HepG2 (cell line): ENCODE measurements at regions not wholly inside any gene's neighbourhood (a gene's known extent, or its start where the extent isn't known, plus 50 kb on each side); places are given as distances from the start of the nearest gene placed in this dataset.

Source experiments
- ATAC-seq: fragments of 200-7000 bp; cut with Tn5 transposase; 3 replicates; pipeline ENCODE4 v1.9.1; 2020; ENCODE audit warnings: mild to moderate bottlenecking, moderate library complexity
- BruUV-seq: library from RNA; stranded (reverse); fragments of 400-500 nt; replicated peaks from 2 replicates; lab custom pipeline; 2021; lab: Mats Ljungman, UMichigan
- CTCF ChIA-PET: fragments of 300-600 bp; formaldehyde crosslinking; extraction: SDS; loops from one replicate; lab custom pipeline; 2021; ENCODE audit warnings: low total read pairs, inconsistent platforms, low intra/inter-chr PET ratio; lab: Yijun Ruan, JAX
- POLR2A ChIA-PET: fragments of 350-600 bp; sonication (Branson Sonifier 250); formaldehyde crosslinking; loops from one replicate; lab custom pipeline; 2020; ENCODE audit warnings: antibody characterized with exemption, inconsistent platforms; lab: Yijun Ruan, JAX
- DNase-seq: peaks from one replicate; pipeline ENCODE4 v3.0.0-alpha.2; 2015; ENCODE audit warnings: low spot score
- FAIRE-seq: peaks from 3 replicates; lab custom pipeline; 2011; peaks lifted over from hg19 to GRCh38; lab: Jason Lieb, UNC
- H2AFZ ChIP-seq: one replicate; pipeline ENCODE4 v1.6.1; 2011; ENCODE audit warnings: low read length, inconsistent platforms
- H3K27ac ChIP-seq: fragments of 300-600 bp; 3 replicates; pipeline ENCODE4 v1.8.0; 2011; ENCODE audit warnings: mixed run types, mild to moderate bottlenecking, mixed read lengths, low read length, inconsistent platforms; ENCODE audit not compliant: insufficient read depth; ENCODE audit errors: extremely low read length
- H3K27me3 ChIP-seq, 2 experiments: fragments of 200-600 bp in 1 of 2; 2 replicates in 1 of 2; 3 replicates in 1 of 2; pipeline versions ENCODE4 v1.6.0 to v1.8.0; 2011; ENCODE audit warnings: low read length in 2 of 2, mild to moderate bottlenecking in 2 of 2, moderate library complexity in 2 of 2, inconsistent platforms in 1 of 2; ENCODE audit not compliant: insufficient read depth in 2 of 2, control insufficient read depth in 1 of 2
- H3K36me3 ChIP-seq, 2 experiments: fragments of 200-600 bp in 1 of 2; replicated peaks in 1 of 2; 2 replicates in 1 of 2; 3 replicates in 1 of 2; pipeline versions ENCODE4 v1.5.1 to v1.8.0; 2011; ENCODE audit warnings: low read length in 2 of 2, inconsistent platforms in 1 of 2; ENCODE audit not compliant: insufficient read depth in 2 of 2, control insufficient read depth in 1 of 2
- H3K4me1 ChIP-seq: 2 replicates; pipeline ENCODE4 v1.5.1; 2012; ENCODE audit warnings: low read length, inconsistent platforms; ENCODE audit not compliant: insufficient read depth
- H3K4me2 ChIP-seq: 2 replicates; pipeline ENCODE4 v1.6.0; 2011; ENCODE audit warnings: low read depth, low read length, inconsistent platforms
- H3K4me3 ChIP-seq, 3 experiments: fragments of 200-600 bp in 1 of 3; sonication (generic), shearing (Covaris generic) in 1 of 3; replicated peaks in 1 of 3; 2 replicates each; pipeline ENCODE4 v1.5.1; 2011 to 2016; ENCODE audit warnings: low read length in 3 of 3, inconsistent platforms in 2 of 3, low read depth in 2 of 3, mild to moderate bottlenecking in 2 of 3, control low read depth in 1 of 3, mixed read lengths in 1 of 3; ENCODE audit not compliant: insufficient read depth in 1 of 3
- H3K79me2 ChIP-seq: one replicate; pipeline ENCODE4 v1.6.1; 2011; ENCODE audit warnings: low read length, inconsistent platforms; ENCODE audit not compliant: insufficient read depth
- H3K9ac ChIP-seq: 2 replicates; pipeline ENCODE4 v1.6.0; 2011; ENCODE audit warnings: mild to moderate bottlenecking, low read depth, low read length, inconsistent platforms; ENCODE audit not compliant: insufficient read depth
- H3K9me3 ChIP-seq: 2 replicates; pipeline ENCODE4 v1.5.1; 2012; ENCODE audit warnings: mild to moderate bottlenecking, low read length
- H4K20me1 ChIP-seq: 2 replicates; pipeline ENCODE4 v1.6.0; 2011; ENCODE audit warnings: inconsistent platforms, mild to moderate bottlenecking, low read length, moderate library complexity; ENCODE audit not compliant: insufficient read depth
- CEBPB ChIP-seq: IDR thresholded peaks from 2 replicates; pipeline ENCODE4 v1.6.1; 2011; ENCODE audit warnings: low read depth, low read length, improper control_type of control experiment, borderline replicate concordance
- NAIF1 ChIP-seq: sonication (generic); formaldehyde crosslinking; IDR thresholded peaks from 2 replicates; pipeline ENCODE4 v1.5.0; 2020; ENCODE audit warnings: mild to moderate bottlenecking, missing genetic modification reagents, borderline replicate concordance
- POLR2AphosphoS5 ChIP-seq: IDR thresholded peaks from 2 replicates; pipeline ENCODE4 v1.6.1; 2012; ENCODE audit warnings: low read depth, low read length
- RORA ChIP-seq: sonication (generic); formaldehyde crosslinking; IDR thresholded peaks from 2 replicates; pipeline ENCODE4 v1.5.0; 2020; ENCODE audit warnings: mild to moderate bottlenecking, missing genetic modification reagents, moderate library complexity
- ZNF142 ChIP-seq: sonication (generic); formaldehyde crosslinking; IDR thresholded peaks from 2 replicates; pipeline ENCODE4 v1.4.0; 2020; ENCODE audit warnings: missing genetic modification reagents
- ZNF484 ChIP-seq: sonication (generic); formaldehyde crosslinking; IDR thresholded peaks from 2 replicates; pipeline ENCODE4 v1.5.1; 2020; ENCODE audit warnings: mild to moderate bottlenecking, low read depth, missing genetic modification reagents, borderline replicate concordance
- ZNF496 ChIP-seq: sonication (generic); formaldehyde crosslinking; IDR thresholded peaks from 2 replicates; pipeline ENCODE4 v1.8.1; 2023; ENCODE audit warnings: mild to moderate bottlenecking, moderate library complexity, missing genetic modification reagents; ENCODE audit not compliant: insufficient replicate concordance
- WGBS: methylation state at CpG from one replicate; pipeline ENCODE4 v1.1.6; 2017; ENCODE audit warnings: low lambda C conversion rate; 5-methylcytosine and 5-hydroxymethylcytosine counted together
- in situ Hi-C: cut with HindIII; loops from 2 replicates; pipeline ENCODE4 v1.10.0; 2017; ENCODE audit warnings: low pct_unique_long_range_greater_than_20kb; ENCODE audit not compliant: extremely low pct_ligation_motif_present
- intact Hi-C: fragments of 100-400 bp; cut with micrococcal nuclease; formaldehyde crosslinking; loops from one replicate; pipeline ENCODE4 v1.10.0; 2022; ENCODE audit not compliant: unreplicated experiment
- TF ChIP-seq, protein P1 (sequence below): sonication (generic); formaldehyde crosslinking; IDR thresholded peaks from 2 replicates; pipeline ENCODE4 v1.5.0; 2020; ENCODE audit warnings: missing genetic modification reagents

DNA sequence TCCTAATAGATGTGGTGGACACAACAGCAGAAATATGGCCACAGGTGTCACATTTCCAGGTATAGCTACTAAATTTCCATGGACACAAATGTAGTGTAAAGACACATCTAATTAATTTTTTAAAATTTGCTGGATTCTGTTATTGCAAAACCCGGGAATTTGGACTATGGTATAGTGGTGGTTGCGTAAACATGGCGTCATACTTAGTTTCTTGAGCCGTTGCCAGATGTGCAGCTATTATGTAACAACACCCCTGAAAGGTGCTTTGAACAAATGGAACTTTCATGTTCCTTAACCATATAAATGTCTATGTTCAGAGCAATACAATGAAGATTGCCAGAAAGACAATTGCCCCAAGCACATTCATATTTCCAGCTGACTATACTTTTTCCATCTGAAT lies 85.9 kb downstream of the HRH4 start:
- Histone ChIP-seq H3K4me1 (no peaks in the 10 kb centered on the region), H3K4me2 (no peak overlapping the region), H3K27me3 (no peaks in the 10 kb centered on the region; a peak in 1 of 5 replicates), H3K36me3 (no peaks in the 10 kb centered on the region), H3K27ac (no peak overlapping the region), H4K20me1 (no peaks in the 10 kb centered on the region), H2AFZ (no peak overlapping the region), H3K9ac (no peak overlapping the region), H3K9me3 (no peaks in the 10 kb centered on the region), H3K4me3 (no peak overlapping the region), H3K79me2 (no peaks in the 10 kb centered on the region)
- intact Hi-C loops: loop anchor here (10.0 kb wide), 1 partner anchor 1348 kb away; no protein-coding TSS in a partner anchor
- BruUV-seq: no TSS peak
- DNase-seq (no peak), ATAC-seq (no peak), FAIRE-seq (no peak)
- ChIA-PET CTCF (no interaction called here), POLR2A (no interaction called here)
- in situ Hi-C loops: no loop called here
- WGBS: 2% methylated on average over 4 of the region's 4 CpGs
- TF ChIP-seq RORA (CRISPR knock-in tag): no peak
- peak; percentile 59; the same call in 1 of the 2 replicates for TF ChIP-seq CEBPB
- TF ChIP-seq POLR2AphosphoS5: no peak
- no peak for TF ChIP-seq NAIF1 (CRISPR knock-in tag)
- TF ChIP-seq, protein P1, sequence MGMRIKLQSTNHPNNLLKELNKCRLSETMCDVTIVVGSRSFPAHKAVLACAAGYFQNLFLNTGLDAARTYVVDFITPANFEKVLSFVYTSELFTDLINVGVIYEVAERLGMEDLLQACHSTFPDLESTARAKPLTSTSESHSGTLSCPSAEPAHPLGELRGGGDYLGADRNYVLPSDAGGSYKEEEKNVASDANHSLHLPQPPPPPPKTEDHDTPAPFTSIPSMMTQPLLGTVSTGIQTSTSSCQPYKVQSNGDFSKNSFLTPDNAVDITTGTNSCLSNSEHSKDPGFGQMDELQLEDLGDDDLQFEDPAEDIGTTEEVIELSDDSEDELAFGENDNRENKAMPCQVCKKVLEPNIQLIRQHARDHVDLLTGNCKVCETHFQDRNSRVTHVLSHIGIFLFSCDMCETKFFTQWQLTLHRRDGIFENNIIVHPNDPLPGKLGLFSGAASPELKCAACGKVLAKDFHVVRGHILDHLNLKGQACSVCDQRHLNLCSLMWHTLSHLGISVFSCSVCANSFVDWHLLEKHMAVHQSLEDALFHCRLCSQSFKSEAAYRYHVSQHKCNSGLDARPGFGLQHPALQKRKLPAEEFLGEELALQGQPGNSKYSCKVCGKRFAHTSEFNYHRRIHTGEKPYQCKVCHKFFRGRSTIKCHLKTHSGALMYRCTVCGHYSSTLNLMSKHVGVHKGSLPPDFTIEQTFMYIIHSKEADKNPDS: no peak
- TF ChIP-seq ZNF484 (CRISPR knock-in tag): no peak
- TF ChIP-seq ZNF142 (CRISPR knock-in tag): no peak
- TF ChIP-seq ZNF496: no peak
